BE2C (cell line): ENCODE measurements at regions not wholly inside any gene's neighbourhood (a gene's known extent, or its start where the extent isn't known, plus 50 kb on each side); places are given as distances from the start of the nearest gene placed in this dataset.

ENCODE experiments used
- DNase-seq: peaks from one replicate; pipeline ENCODE4 v3.0.0-alpha.2; 2020
- H3K27me3 ChIP-seq: fragments of 250-450 bp; sonication (Bioruptor Pico); 2 replicates; pipeline ENCODE4 v1.5.1; 2020; ENCODE audit warnings: mild to moderate bottlenecking
- H3K36me3 ChIP-seq: fragments of 250-450 bp; sonication (Bioruptor Pico); 2 replicates; pipeline ENCODE4 v1.5.1; 2020; ENCODE audit warnings: mild to moderate bottlenecking
- H3K4me1 ChIP-seq: fragments of 250-450 bp; sonication (Bioruptor Pico); 2 replicates; pipeline ENCODE4 v1.5.1; 2020
- H3K4me3 ChIP-seq: 2 replicates; pipeline ENCODE4 v1.5.1; 2011; ENCODE audit warnings: low read depth, low read length
- H3K9me3 ChIP-seq: fragments of 250-450 bp; sonication (Bioruptor Pico); 2 replicates; pipeline ENCODE4 v1.5.1; 2020
- CTCF ChIP-seq: IDR thresholded peaks from 2 replicates; pipeline ENCODE4 v1.5.1; 2012; ENCODE audit warnings: mild to moderate bottlenecking, low read depth, low read length

- H3K4me1 ChIP-seq, result no peaks in the 10 kb centered on the region
- DNase-seq, result no peak
- TF ChIP-seq CTCF, result no peak
- H3K27me3 ChIP-seq, result no peaks in the 10 kb centered on the region
- no peaks in the 10 kb centered on the region for H3K36me3 ChIP-seq
- H3K4me3 ChIP-seq, result no peak overlapping the region
- no peaks in the 10 kb centered on the region for H3K9me3 ChIP-seq
Measured at GRCh38 chr10:21327289-21327993, 198.0 kb downstream of the SKIDA1 start.

GRCh38 chr10:21326594-21327288 is 198.7 kb downstream of the SKIDA1 start:
- Histone ChIP-seq H3K4me1 (no peaks in the 10 kb centered on the region), H3K27me3 (no peaks in the 10 kb centered on the region), H3K36me3 (no peaks in the 10 kb centered on the region), H3K4me3 (no peak overlapping the region), H3K9me3 (no peaks in the 10 kb centered on the region)
- no peak for TF ChIP-seq CTCF
- no peak for DNase-seq

GRCh38 chr10:21318540-21319167 is 206.8 kb downstream of the SKIDA1 start:
- H3K9me3 ChIP-seq, result no peaks in the 10 kb centered on the region
- no peaks in the 10 kb centered on the region for H3K27me3 ChIP-seq
- no peak overlapping the region for H3K4me3 ChIP-seq
- no peaks in the 10 kb centered on the region for H3K4me1 ChIP-seq
- TF ChIP-seq CTCF, result no peak
- peak; percentile 51 for DNase-seq
- H3K36me3 ChIP-seq, result no peaks in the 10 kb centered on the region

- Histone ChIP-seq H3K9me3 (no peaks in the 10 kb centered on the region), H3K27me3 (no peaks in the 10 kb centered on the region), H3K4me1 (no peaks in the 10 kb centered on the region), H3K4me3 (no peak overlapping the region), H3K36me3 (no peaks in the 10 kb centered on the region)
- no peak for DNase-seq
- TF ChIP-seq CTCF, result no peak
Measured at GRCh38 chr10:21317902-21318301, 207.6 kb downstream of the SKIDA1 start.

- H3K4me3 ChIP-seq, result no peak overlapping the region
- no peaks in the 10 kb centered on the region for H3K9me3 ChIP-seq
- TF ChIP-seq CTCF, result no peak
- no peaks in the 10 kb centered on the region for H3K27me3 ChIP-seq
- H3K4me1 ChIP-seq, result no peaks in the 10 kb centered on the region
- peak; percentile 29 for DNase-seq
- no peaks in the 10 kb centered on the region for H3K36me3 ChIP-seq
Measured at GRCh38 chr10:21315645-21316220, 209.7 kb downstream of the SKIDA1 start.
